HL-60 (cell line): ENCODE measurements at regions not wholly inside any gene's neighbourhood (a gene's known extent, or its start where the extent isn't known, plus 50 kb on each side); places are given as distances from the start of the nearest gene placed in this dataset.

ENCODE experiments used
- DNase-seq, 2 experiments: peaks; one replicate each; pipeline ENCODE4 v3.0.0-alpha.2; 2010 to 2020; ENCODE audit warnings: low read depth in 1 of 2, low spot score in 1 of 2
- H3K27ac ChIP-seq: fragments of 250-450 bp; sonication (Bioruptor Pico); replicated peaks from 2 replicates; pipeline ENCODE4 v1.5.1; 2020; ENCODE audit warnings: mild to moderate bottlenecking, moderate library complexity
- H3K27me3 ChIP-seq: fragments of 250-450 bp; sonication (Bioruptor Pico); 2 replicates; pipeline ENCODE4 v1.5.1; 2021; ENCODE audit warnings: mild to moderate bottlenecking, moderate library complexity; ENCODE audit not compliant: insufficient read depth, poor library complexity, severe bottlenecking
- H3K4me3 ChIP-seq: replicated peaks from 2 replicates; pipeline ENCODE4 v1.5.1; 2011; ENCODE audit warnings: mild to moderate bottlenecking, control low read depth, low read length; ENCODE audit not compliant: insufficient read depth
- GABPA ChIP-seq: IDR thresholded peaks from 2 replicates; pipeline ENCODE4 v1.6.1; 2012; ENCODE audit warnings: low read depth
- POLR2AphosphoS5 ChIP-seq: IDR thresholded peaks from 2 replicates; pipeline ENCODE4 v1.6.1; 2012; ENCODE audit warnings: low read depth
- SPI1 ChIP-seq: IDR thresholded peaks from 2 replicates; pipeline ENCODE4 v1.6.1; 2012; ENCODE audit warnings: low read depth, mild to moderate bottlenecking, borderline replicate concordance
- TF ChIP-seq, protein P1 (sequence below): IDR thresholded peaks from one replicate; pipeline ENCODE4 v1.5.1; 2011; ENCODE audit warnings: low read length, control low read depth, inconsistent platforms; ENCODE audit not compliant: insufficient read depth
- TF ChIP-seq, protein P2 (sequence below): IDR thresholded peaks from 2 replicates; pipeline ENCODE4 v1.6.1; 2012; ENCODE audit warnings: low read depth; ENCODE audit not compliant: insufficient replicate concordance

DNA sequence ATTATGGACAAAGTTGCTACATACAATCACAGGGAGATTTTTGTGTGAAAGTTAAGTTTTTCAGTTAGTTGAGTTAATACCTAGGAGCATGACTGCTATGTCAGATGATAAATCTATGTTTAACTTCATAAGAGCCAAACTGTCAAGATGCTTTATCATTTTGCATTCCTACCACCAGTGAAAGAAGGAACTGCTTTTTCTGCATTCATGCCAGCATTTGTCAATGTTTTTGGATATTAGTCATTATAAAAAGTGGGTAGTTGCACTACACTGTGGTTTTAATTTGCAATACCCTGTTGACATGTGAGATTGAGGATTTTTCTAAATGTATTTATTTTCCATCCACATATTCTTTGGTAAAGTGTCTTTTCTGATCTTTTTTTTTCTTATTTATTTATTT is 434.0 kb upstream of the MON1B start:
- no peaks in the 10 kb centered on the region for H3K27me3 ChIP-seq
- no peak for DNase-seq
- TF ChIP-seq SPI1: no peak
- TF ChIP-seq, protein P1, sequence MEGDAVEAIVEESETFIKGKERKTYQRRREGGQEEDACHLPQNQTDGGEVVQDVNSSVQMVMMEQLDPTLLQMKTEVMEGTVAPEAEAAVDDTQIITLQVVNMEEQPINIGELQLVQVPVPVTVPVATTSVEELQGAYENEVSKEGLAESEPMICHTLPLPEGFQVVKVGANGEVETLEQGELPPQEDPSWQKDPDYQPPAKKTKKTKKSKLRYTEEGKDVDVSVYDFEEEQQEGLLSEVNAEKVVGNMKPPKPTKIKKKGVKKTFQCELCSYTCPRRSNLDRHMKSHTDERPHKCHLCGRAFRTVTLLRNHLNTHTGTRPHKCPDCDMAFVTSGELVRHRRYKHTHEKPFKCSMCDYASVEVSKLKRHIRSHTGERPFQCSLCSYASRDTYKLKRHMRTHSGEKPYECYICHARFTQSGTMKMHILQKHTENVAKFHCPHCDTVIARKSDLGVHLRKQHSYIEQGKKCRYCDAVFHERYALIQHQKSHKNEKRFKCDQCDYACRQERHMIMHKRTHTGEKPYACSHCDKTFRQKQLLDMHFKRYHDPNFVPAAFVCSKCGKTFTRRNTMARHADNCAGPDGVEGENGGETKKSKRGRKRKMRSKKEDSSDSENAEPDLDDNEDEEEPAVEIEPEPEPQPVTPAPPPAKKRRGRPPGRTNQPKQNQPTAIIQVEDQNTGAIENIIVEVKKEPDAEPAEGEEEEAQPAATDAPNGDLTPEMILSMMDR: no peak
- TF ChIP-seq, protein P2, sequence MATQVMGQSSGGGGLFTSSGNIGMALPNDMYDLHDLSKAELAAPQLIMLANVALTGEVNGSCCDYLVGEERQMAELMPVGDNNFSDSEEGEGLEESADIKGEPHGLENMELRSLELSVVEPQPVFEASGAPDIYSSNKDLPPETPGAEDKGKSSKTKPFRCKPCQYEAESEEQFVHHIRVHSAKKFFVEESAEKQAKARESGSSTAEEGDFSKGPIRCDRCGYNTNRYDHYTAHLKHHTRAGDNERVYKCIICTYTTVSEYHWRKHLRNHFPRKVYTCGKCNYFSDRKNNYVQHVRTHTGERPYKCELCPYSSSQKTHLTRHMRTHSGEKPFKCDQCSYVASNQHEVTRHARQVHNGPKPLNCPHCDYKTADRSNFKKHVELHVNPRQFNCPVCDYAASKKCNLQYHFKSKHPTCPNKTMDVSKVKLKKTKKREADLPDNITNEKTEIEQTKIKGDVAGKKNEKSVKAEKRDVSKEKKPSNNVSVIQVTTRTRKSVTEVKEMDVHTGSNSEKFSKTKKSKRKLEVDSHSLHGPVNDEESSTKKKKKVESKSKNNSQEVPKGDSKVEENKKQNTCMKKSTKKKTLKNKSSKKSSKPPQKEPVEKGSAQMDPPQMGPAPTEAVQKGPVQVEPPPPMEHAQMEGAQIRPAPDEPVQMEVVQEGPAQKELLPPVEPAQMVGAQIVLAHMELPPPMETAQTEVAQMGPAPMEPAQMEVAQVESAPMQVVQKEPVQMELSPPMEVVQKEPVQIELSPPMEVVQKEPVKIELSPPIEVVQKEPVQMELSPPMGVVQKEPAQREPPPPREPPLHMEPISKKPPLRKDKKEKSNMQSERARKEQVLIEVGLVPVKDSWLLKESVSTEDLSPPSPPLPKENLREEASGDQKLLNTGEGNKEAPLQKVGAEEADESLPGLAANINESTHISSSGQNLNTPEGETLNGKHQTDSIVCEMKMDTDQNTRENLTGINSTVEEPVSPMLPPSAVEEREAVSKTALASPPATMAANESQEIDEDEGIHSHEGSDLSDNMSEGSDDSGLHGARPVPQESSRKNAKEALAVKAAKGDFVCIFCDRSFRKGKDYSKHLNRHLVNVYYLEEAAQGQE: no peak
- no peak for TF ChIP-seq POLR2AphosphoS5
- TF ChIP-seq GABPA: no peak
- H3K27ac ChIP-seq: no peak overlapping the region
- no peak overlapping the region for H3K4me3 ChIP-seq

DNA sequence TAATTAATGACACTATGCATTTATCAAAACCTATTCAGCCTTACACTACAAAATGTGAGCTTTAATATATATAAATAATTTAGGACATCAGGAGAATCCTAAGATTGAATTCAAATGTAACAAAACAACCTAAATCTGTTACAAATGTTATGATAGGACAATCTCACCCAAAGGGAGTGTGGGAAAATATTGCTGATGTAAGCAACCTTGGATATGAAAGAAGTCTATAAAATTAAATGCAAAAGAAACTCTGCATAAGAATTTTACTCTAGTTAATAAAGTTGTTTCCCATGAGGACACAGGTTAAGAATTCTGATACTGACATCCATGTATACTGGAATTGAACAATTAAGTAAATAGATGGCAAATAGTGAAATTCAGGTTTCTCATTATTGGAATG is 424.5 kb upstream of the MON1B start:
- TF ChIP-seq, protein P2: no peak
- TF ChIP-seq GABPA: no peak
- TF ChIP-seq, protein P1: no peak
- no peak for TF ChIP-seq SPI1
- TF ChIP-seq POLR2AphosphoS5: no peak
- H3K4me3 ChIP-seq: no peak overlapping the region
- DNase-seq: no peak
- no peaks in the 10 kb centered on the region for H3K27me3 ChIP-seq
- H3K27ac ChIP-seq: no peak overlapping the region

DNA sequence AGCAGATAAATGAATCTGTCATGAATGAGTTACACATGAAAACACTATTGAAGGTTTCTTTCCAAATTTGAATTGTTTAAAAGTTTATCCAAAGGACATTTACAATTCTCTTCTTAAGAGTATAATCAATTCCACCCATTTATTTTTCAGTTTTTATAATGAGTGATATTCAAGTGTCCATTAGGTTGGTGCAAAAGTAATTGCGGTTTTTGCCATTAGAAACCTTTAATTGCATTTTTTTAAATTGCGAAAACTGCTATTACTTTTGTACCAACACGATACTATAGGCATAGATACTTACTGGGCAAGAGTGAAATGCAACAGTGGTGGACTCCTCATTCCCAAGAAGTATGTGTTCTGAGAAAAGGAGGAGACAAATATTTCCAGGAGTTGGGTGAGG is 422.7 kb upstream of the MON1B start:
- DNase-seq: no peak
- TF ChIP-seq POLR2AphosphoS5: no peak
- TF ChIP-seq, protein P1: no peak
- no peak for TF ChIP-seq SPI1
- Histone ChIP-seq H3K4me3 (no peak overlapping the region), H3K27me3 (no peaks in the 10 kb centered on the region), H3K27ac (no peak overlapping the region)

DNA sequence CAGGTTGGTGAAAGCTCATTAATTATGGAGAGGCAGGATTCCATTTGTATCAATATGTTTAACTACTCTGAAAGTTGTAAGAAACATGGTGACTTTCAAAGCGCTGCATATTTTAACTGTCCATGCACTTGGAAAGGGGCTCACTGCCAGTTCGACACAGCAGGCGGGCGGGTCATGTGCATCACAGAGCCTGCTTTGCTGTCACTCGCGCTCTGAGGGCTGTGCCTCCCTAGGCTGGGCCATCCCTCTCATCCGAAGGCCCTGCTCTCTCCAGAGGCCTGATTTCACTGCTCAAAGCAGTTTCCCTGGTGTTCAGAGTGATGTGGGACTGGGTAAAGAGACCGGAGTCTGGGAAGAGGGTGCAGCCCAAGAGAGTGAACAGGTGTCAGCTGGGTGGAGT is 422.0 kb upstream of the MON1B start:
- TF ChIP-seq POLR2AphosphoS5: no peak
- TF ChIP-seq, protein P2: no peak
- no peak for TF ChIP-seq SPI1
- no peak for TF ChIP-seq GABPA
- TF ChIP-seq, protein P1: no peak
- no peak for DNase-seq
- Histone ChIP-seq H3K4me3 (no peak overlapping the region), H3K27me3 (no peaks in the 10 kb centered on the region), H3K27ac (no peak overlapping the region)
